ENCODE measurements at regions not wholly inside any gene's neighbourhood (a gene's known extent, or its start where the extent isn't known, plus 50 kb on each side); places are given as distances from the start of the nearest gene placed in this dataset.

DNA sequence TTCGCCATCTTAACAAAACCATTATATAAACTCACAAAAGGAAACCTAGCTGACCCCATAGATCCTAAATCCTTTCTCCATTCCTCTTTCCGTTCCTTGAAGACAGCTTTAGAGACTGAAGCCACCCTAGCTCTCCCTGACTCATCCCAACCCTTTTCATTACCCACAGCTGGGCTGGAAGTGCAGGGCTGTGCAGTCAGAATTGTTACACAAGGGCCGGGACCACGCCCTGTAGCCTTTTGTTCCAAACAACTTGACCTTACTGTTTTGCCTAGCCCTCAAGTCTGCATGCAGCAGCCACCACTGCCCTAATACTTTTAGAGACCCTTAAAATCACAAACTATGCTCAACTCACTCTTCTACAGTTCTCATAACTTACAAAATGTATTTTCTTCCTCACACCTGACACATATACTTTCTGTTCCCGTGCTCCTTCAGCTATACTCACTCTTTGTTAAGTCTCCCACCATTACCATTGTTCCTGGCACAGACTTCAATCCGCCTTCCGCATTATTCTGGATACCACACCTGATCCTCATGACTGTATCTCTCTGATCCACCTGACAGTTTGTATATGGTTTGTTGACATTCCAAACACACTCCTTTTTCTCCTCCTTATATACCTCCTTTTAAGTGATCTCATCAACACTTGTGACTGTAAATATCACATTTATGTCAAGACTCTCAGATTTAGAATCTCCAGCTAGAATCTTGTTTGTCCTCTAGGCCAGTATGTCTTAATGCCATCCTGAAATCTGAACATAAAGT is 208.7 kb downstream of the KITLG start:
- H3K36me3 Mint-ChIP-seq = no peaks in the 10 kb centered on the region
- H3K9me3 Mint-ChIP-seq (ENCODE audit: low read depth) = no peaks in the 10 kb centered on the region
- H3K27ac Mint-ChIP-seq = no peak overlapping the region
- H3K27me3 Mint-ChIP-seq = no peaks in the 10 kb centered on the region
- no peak overlapping the region for H3K4me3 Mint-ChIP-seq
- H3K4me1 Mint-ChIP-seq (ENCODE audit: low read depth) = no peaks in the 10 kb centered on the region

DNA sequence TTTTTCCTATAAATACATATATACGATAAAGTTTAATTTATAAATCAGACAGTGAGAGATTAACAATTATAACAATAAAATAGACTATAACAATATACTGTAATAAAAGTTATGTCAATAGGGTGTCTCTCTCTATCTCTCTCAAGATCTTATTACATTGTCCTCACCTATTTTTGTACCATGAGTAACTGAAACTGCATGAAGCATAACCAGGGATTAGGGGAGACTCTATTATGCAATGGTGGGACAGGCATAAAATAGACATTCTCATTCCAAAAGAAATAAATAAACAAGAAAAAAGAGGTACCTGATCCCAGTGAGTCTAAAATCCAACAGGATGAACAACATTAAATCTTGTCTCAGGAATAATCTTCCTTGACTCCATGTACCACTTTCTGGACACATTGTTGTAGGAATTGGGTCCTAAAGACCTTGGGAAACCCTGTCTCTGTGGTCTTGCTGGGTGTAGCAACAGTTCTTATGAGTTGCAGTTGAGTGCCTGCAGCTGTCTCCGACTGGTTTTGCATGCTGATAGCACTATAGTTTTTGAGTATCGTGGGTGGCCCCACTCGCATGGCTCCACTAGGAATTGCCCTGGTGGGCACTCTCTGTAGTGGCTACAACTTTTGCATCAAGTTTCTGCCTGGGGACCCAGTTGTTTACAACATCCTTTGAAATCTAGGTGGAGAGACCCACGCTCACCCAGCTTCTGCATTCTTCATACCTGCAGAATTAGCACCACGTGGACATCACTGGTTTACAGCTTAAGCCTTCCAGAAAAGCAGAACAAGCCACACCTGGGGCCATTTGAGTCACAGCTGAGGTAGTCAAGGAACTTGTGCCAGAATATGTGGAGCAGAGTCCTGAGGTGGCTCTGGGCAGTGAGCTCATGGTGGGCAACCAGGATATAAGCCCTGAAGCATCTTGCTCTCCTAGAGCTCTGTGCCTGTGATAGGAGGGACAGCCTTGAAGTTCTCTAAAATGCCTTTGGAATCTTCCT is 204.7 kb downstream of the KITLG start:
- no peaks in the 10 kb centered on the region for H3K4me1 Mint-ChIP-seq (ENCODE audit: low read depth)
- no peaks in the 10 kb centered on the region for H3K36me3 Mint-ChIP-seq
- no peak overlapping the region for H3K4me3 Mint-ChIP-seq
- no peak overlapping the region for H3K27ac Mint-ChIP-seq
- no peaks in the 10 kb centered on the region for H3K9me3 Mint-ChIP-seq (ENCODE audit: low read depth)
- no peaks in the 10 kb centered on the region for H3K27me3 Mint-ChIP-seq

DNA sequence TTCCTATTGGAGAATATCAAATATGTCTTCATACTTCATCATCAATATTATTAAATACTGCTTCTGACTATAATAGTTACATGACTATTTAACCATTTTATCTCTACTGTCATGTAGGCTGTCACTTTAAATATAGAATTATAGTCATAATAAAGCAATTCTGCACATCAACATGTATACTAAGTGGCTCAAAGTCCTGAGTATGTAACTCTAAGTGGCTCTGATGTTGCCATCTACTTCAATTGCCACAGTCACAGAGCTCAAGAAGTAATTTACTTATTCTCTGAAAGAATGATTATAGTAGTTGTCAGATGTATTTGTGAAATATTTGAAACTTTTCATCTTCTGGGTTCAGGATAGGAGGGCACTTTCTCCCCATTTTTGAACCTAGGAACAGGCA is 202.3 kb downstream of the KITLG start:
- no peaks in the 10 kb centered on the region for H3K36me3 Mint-ChIP-seq
- no peaks in the 10 kb centered on the region for H3K4me1 Mint-ChIP-seq (ENCODE audit: low read depth)
- H3K27ac Mint-ChIP-seq = no peak overlapping the region
- H3K4me3 Mint-ChIP-seq = no peak overlapping the region
- H3K9me3 Mint-ChIP-seq (ENCODE audit: low read depth) = no peaks in the 10 kb centered on the region
- H3K27me3 Mint-ChIP-seq = no peaks in the 10 kb centered on the region

DNA sequence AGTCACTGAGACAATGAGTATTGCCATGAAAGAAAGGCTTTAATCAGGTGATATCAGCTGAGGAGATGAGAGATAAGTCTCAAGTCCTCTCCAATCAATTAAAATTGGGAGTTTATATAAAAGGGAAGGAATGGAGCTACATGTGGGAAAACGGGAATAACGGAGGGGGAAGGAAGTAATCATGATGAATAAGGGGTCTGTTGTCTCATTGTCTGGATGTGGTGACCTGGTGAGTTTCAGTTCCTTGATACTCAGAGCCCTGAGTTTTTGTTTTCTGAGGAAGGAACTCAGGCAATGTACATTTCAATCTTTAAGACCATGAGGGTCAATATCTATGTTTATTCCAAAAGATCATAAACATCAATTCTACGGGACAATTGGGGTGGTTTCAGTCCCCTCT is 198.8 kb downstream of the KITLG start:
- Mint-ChIP-seq H3K9me3 (ENCODE audit: low read depth) (no peaks in the 10 kb centered on the region), H3K4me3 (no peak overlapping the region), H3K4me1 (ENCODE audit: low read depth) (no peaks in the 10 kb centered on the region), H3K36me3 (no peaks in the 10 kb centered on the region), H3K27me3 (no peaks in the 10 kb centered on the region), H3K27ac (no peak overlapping the region)

DNA sequence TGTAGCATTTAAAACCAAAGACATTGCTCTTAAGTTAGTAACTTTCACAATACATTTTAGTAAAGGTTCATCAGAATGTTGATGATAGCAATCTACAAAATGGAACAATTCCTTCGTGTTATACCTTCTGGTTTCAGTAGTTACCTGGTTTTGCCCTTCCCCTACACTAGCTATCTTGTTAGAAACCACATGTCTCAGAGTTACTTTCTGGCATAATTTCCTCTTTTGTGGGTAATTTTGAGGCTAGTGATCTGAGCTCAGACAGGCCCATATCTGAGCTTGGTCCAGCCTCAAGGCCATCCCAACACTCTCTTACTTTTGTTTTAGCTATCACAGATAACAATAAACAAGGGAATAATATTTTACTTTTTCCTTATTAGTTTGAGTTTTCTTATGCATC is 196.9 kb downstream of the KITLG start:
- Mint-ChIP-seq H3K27me3 (no peaks in the 10 kb centered on the region), H3K36me3 (no peaks in the 10 kb centered on the region), H3K4me3 (no peak overlapping the region), H3K27ac (no peak overlapping the region), H3K9me3 (ENCODE audit: low read depth) (no peaks in the 10 kb centered on the region), H3K4me1 (ENCODE audit: low read depth) (no peaks in the 10 kb centered on the region)

- no peak overlapping the region for H3K4me3 Mint-ChIP-seq
- peaks cover 2% of the 10 kb centered on the region for H3K27me3 Mint-ChIP-seq
- no peaks in the 10 kb centered on the region for H3K36me3 Mint-ChIP-seq
- H3K4me1 Mint-ChIP-seq (ENCODE audit: low read depth) = no peaks in the 10 kb centered on the region
- no peaks in the 10 kb centered on the region for H3K9me3 Mint-ChIP-seq (ENCODE audit: low read depth)
- H3K27ac Mint-ChIP-seq = no peak overlapping the region
Observed at GRCh38 chr12:88388566-88389540, 191.4 kb downstream of the KITLG start.

GRCh38 chr12:88390811-88391210 is 189.5 kb downstream of the KITLG start:
- Mint-ChIP-seq H3K4me3 (no peak overlapping the region), H3K36me3 (no peaks in the 10 kb centered on the region), H3K27me3 (peaks cover 2% of the 10 kb centered on the region), H3K27ac (no peak overlapping the region), H3K4me1 (ENCODE audit: low read depth) (no peaks in the 10 kb centered on the region), H3K9me3 (ENCODE audit: low read depth) (peaks cover 3% of the 10 kb centered on the region)

GRCh38 chr12:88391556-88391955 is 188.7 kb downstream of the KITLG start:
- peaks cover 3% of the 10 kb centered on the region for H3K9me3 Mint-ChIP-seq (ENCODE audit: low read depth)
- H3K36me3 Mint-ChIP-seq = no peaks in the 10 kb centered on the region
- H3K27me3 Mint-ChIP-seq = peaks cover 2% of the 10 kb centered on the region
- no peaks in the 10 kb centered on the region for H3K4me1 Mint-ChIP-seq (ENCODE audit: low read depth)
- no peak overlapping the region for H3K4me3 Mint-ChIP-seq
- no peak overlapping the region for H3K27ac Mint-ChIP-seq

DNA sequence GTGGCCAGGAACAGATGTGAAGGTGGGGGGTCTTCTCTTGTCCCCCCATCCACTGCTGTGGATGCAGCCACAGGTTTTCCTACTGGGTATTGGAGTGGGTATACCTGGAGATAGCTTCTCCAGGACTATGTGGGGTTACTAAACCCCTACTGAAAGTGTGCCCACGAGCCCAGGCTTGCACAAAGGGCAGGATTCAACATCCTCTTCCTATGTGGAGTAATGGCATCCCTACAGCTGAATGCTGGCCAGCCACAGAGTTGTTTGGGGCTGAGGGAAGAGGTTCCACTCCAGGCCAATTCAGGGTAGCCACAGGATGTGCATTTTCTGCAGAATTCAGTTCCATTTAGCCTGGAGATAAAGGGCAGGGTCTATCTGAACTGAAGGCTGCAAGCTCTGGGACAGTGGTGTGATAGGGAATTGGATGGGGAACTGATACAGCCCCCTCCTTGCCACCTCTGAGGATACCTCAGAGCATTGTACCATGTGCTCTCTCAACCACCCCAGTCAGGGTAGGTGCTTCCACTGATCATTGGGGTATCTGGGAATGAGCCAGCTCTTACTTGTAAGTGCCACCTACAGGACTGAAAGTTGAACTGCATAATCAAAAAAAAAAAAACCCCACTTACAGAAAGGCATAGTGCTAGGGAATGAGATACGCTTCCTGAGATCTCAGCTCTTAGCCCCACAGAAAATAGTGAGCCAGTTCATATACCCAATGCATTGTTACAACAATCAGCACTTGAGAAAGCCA is 187.1 kb downstream of the KITLG start:
- H3K4me3 Mint-ChIP-seq = no peak overlapping the region
- no peak overlapping the region for H3K27ac Mint-ChIP-seq
- peaks cover 2% of the 10 kb centered on the region for H3K27me3 Mint-ChIP-seq
- H3K4me1 Mint-ChIP-seq (ENCODE audit: low read depth) = no peaks in the 10 kb centered on the region
- no peaks in the 10 kb centered on the region for H3K36me3 Mint-ChIP-seq
- H3K9me3 Mint-ChIP-seq (ENCODE audit: low read depth) = peaks cover 3% of the 10 kb centered on the region

GRCh38 chr12:88398031-88398430 is 182.2 kb downstream of the KITLG start:
- Mint-ChIP-seq H3K9me3 (ENCODE audit: low read depth) (peaks cover 13% of the 10 kb centered on the region), H3K27ac (no peak overlapping the region), H3K27me3 (peaks cover 3% of the 10 kb centered on the region), H3K4me1 (ENCODE audit: low read depth) (peaks cover 3% of the 10 kb centered on the region), H3K4me3 (no peak overlapping the region), H3K36me3 (no peaks in the 10 kb centered on the region)

DNA sequence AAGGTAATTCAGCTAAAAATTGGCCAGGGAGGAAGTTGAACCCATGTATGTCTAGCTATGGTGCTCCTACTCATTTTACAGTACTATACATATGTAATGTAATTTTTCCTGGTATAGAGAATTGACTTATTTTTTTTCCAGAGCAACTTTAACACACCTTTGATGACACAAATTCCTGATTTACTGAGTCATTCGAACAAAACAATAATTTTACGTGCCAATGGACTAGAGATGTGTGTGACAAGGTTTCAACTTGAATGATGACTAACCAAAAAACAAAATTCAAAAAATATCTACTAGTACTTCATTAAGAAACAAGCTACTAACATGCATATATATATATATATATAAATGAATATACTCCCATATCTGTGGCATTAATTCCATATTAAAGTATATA is 180.5 kb downstream of the KITLG start:
- no peaks in the 10 kb centered on the region for H3K36me3 Mint-ChIP-seq
- peaks cover 9% of the 10 kb centered on the region for H3K9me3 Mint-ChIP-seq (ENCODE audit: low read depth)
- H3K4me1 Mint-ChIP-seq (ENCODE audit: low read depth) = peaks cover 3% of the 10 kb centered on the region
- H3K27me3 Mint-ChIP-seq = peaks cover 3% of the 10 kb centered on the region
- H3K27ac Mint-ChIP-seq = no peak overlapping the region
- H3K4me3 Mint-ChIP-seq = no peak overlapping the region

DNA sequence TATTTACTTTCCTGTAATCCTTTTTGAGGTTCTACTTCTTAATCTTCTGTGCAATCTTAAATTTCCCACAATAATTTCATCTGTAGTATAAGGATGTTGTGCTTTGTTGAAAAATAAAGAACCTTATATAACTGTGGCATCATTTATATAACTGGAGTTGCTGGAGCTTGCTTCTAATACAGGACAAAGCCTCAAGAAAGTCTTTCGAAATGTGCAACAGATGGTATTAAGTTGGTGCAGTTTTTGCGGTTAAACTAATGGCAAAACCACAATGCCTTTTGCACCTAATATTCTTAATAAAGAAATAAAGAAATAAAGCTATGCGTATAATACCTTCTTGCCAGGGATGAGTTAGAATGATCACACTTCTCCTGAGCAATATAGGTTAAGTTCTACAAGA is 180.0 kb downstream of the KITLG start:
- Mint-ChIP-seq H3K9me3 (ENCODE audit: low read depth) (peaks cover 9% of the 10 kb centered on the region), H3K36me3 (no peaks in the 10 kb centered on the region), H3K4me1 (ENCODE audit: low read depth) (peaks cover 3% of the 10 kb centered on the region), H3K27ac (no peak overlapping the region), H3K27me3 (peaks cover 3% of the 10 kb centered on the region), H3K4me3 (no peak overlapping the region)

GRCh38 chr12:88401155-88401554 is 179.1 kb downstream of the KITLG start:
- H3K27me3 Mint-ChIP-seq = peaks cover 3% of the 10 kb centered on the region
- H3K27ac Mint-ChIP-seq = no peak overlapping the region
- H3K36me3 Mint-ChIP-seq = no peaks in the 10 kb centered on the region
- no peak overlapping the region for H3K4me3 Mint-ChIP-seq
- peaks cover 9% of the 10 kb centered on the region for H3K9me3 Mint-ChIP-seq (ENCODE audit: low read depth)
- H3K4me1 Mint-ChIP-seq (ENCODE audit: low read depth) = peaks cover 3% of the 10 kb centered on the region

DNA sequence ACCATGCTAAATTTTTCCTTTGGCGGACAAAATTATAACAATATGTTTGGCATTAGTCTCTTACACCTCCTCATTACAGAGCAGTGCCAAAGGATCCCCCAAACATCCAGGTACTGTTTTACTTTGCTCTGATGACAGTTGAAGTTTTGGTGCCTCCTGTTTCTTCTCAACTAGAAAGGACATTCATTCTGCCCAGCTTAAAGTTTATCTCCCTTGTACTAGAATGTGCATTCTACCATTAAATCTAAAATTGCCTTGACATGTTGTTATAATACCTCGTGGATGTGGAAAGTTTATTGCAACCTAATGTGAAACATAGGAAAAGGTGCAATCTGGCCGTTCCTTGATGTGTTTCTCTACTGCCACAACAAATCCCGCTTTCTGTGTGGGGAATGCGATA is 173.4 kb downstream of the KITLG start:
- H3K4me1 Mint-ChIP-seq (ENCODE audit: low read depth) = no peaks in the 10 kb centered on the region
- H3K9me3 Mint-ChIP-seq (ENCODE audit: low read depth) = peaks cover 6% of the 10 kb centered on the region
- H3K27me3 Mint-ChIP-seq = peaks cover 3% of the 10 kb centered on the region

More for the DNA sequence above, 173.4 kb downstream of the KITLG start:
- no peak overlapping the region for H3K27ac Mint-ChIP-seq
- no peak overlapping the region for H3K4me3 Mint-ChIP-seq
- H3K36me3 Mint-ChIP-seq = no peaks in the 10 kb centered on the region
